Smooth muscle cell (in vitro differentiated cells): ENCODE measurements at regions not wholly inside any gene's neighbourhood (a gene's known extent, or its start where the extent isn't known, plus 50 kb on each side); places are given as distances from the start of the nearest gene placed in this dataset.

Experiments used
- DNase-seq: peaks from one replicate; lab custom pipeline; 2025; ENCODE audit not compliant: unreplicated experiment; lab: John Stamatoyannopoulos, UW
- H2AFZ ChIP-seq: fragments of 200-600 bp; sonication (generic); 2 replicates; pipeline ENCODE4 v1.6.0; 2016; ENCODE audit warnings: antibody characterized with exemption, low read depth, mild to moderate bottlenecking
- H3F3A ChIP-seq: fragments of 200-600 bp; sonication (generic); 2 replicates; pipeline ENCODE4 v1.6.0; 2017; ENCODE audit warnings: antibody characterized with exemption, low read depth
- H3K27ac ChIP-seq: fragments of 200-600 bp; sonication (generic); 2 replicates; pipeline ENCODE4 v1.5.1; 2016; ENCODE audit warnings: low read depth, mild to moderate bottlenecking
- H3K27me3 ChIP-seq: fragments of 200-600 bp; sonication (generic); 2 replicates; pipeline ENCODE4 v1.6.1; 2016; ENCODE audit warnings: low read depth, mild to moderate bottlenecking
- H3K36me3 ChIP-seq: fragments of 200-600 bp; sonication (generic); 2 replicates; pipeline ENCODE4 v1.5.1; 2016; ENCODE audit warnings: low read depth
- H3K4me1 ChIP-seq: fragments of 200-600 bp; sonication (generic); 2 replicates; pipeline ENCODE4 v1.5.1; 2016; ENCODE audit warnings: low read depth
- H3K4me2 ChIP-seq: fragments of 200-600 bp; sonication (generic); 2 replicates; pipeline ENCODE4 v1.6.0; 2016; ENCODE audit warnings: mild to moderate bottlenecking
- H3K4me3 ChIP-seq: fragments of 200-600 bp; sonication (generic); 2 replicates; pipeline ENCODE4 v1.5.1; 2016; ENCODE audit warnings: mild to moderate bottlenecking
- H3K79me2 ChIP-seq: fragments of 200-600 bp; sonication (generic); 2 replicates; pipeline ENCODE4 v1.6.0; 2016; ENCODE audit warnings: low read depth, mild to moderate bottlenecking
- H3K9ac ChIP-seq: fragments of 200-600 bp; sonication (generic); 2 replicates; pipeline ENCODE4 v1.6.0; 2016; ENCODE audit warnings: low read depth
- H3K9me3 ChIP-seq: fragments of 200-600 bp; sonication (generic); replicated peaks from 2 replicates; pipeline ENCODE4 v1.5.1; 2016; ENCODE audit warnings: low read depth
- H4K20me1 ChIP-seq: fragments of 200-600 bp; sonication (generic); 2 replicates; pipeline ENCODE4 v1.6.0; 2016; ENCODE audit warnings: low read depth
- CTCF ChIP-seq: fragments of 200-600 bp; sonication (generic); IDR thresholded peaks from 2 replicates; pipeline ENCODE4 v1.5.1; 2017; ENCODE audit warnings: borderline replicate concordance, mild to moderate bottlenecking, antibody characterized with exemption; ENCODE audit not compliant: insufficient read depth, poor library complexity, severe bottlenecking
- WGBS: methylation state at CpG from one replicate; pipeline ENCODE4 v1.1.7; 2016; ENCODE audit warnings: low lambda C conversion rate; 5-methylcytosine and 5-hydroxymethylcytosine counted together

GRCh38 chr5:40431734-40432133, 248.0 kb upstream of the PTGER4 start:
- H3K4me3 ChIP-seq, result no peak overlapping the region
- no peaks in the 10 kb centered on the region for H3F3A ChIP-seq
- H3K27me3 ChIP-seq, result no peaks in the 10 kb centered on the region
- H3K27ac ChIP-seq, result no peak overlapping the region
- no peak for DNase-seq
- no peak overlapping the region for H2AFZ ChIP-seq
- no peaks in the 10 kb centered on the region for H3K9me3 ChIP-seq
- no peak overlapping the region for H3K4me2 ChIP-seq
- TF ChIP-seq CTCF, result no peak
- H3K4me1 ChIP-seq, result no peaks in the 10 kb centered on the region
- H4K20me1 ChIP-seq, result no peaks in the 10 kb centered on the region
- H3K9ac ChIP-seq, result no peak overlapping the region
- no peaks in the 10 kb centered on the region for H3K36me3 ChIP-seq
- no peaks in the 10 kb centered on the region for H3K79me2 ChIP-seq
- WGBS, result 100% methylated on average over 1 of the region's 1 CpG

DNA sequence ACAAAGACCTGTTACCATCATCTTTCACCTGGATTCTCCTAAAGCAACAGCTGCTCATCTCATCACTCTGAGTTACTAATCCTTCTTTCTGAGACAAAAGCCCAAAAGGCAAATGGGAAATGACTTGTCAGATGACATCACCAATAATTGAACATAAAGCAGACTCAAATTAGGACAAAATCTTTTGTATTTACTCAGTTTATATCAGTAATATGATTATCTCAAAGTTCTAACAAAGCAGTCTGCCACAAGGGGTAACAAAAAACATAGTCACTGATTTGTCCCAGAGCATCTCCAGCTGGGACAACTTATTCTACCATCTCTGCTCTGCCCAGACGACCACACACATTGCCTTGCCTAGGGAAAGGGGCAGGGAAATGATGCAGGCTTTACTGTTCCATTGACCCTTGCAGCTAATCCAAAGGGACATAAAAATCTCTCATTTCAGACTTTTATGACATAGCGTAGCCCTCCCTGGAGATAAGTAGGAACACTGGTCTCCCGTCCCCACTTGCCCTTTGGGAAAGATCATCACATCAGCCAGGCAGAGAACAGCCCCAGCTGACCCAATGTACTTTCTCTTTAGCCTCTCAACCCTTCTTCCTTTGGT, 249.5 kb upstream of the PTGER4 start:
- DNase-seq, result no peak
- Histone ChIP-seq H3K4me1 (no peaks in the 10 kb centered on the region), H4K20me1 (no peaks in the 10 kb centered on the region), H3K36me3 (no peaks in the 10 kb centered on the region), H3F3A (no peaks in the 10 kb centered on the region), H2AFZ (no peak overlapping the region), H3K79me2 (no peaks in the 10 kb centered on the region), H3K9ac (no peak overlapping the region), H3K9me3 (no peaks in the 10 kb centered on the region), H3K27ac (peak overlapping the region; percentile 32), H3K4me3 (no peak overlapping the region), H3K27me3 (no peaks in the 10 kb centered on the region), H3K4me2 (no peak overlapping the region)
- no peak for TF ChIP-seq CTCF
- WGBS, result 54% methylated on average over 3 of the region's 3 CpGs

- Histone ChIP-seq H3K9ac (no peak overlapping the region), H3K4me1 (no peaks in the 10 kb centered on the region), H3K27ac (peak overlapping the region; percentile 32), H3K36me3 (no peaks in the 10 kb centered on the region), H3K79me2 (no peaks in the 10 kb centered on the region), H3K4me2 (no peak overlapping the region), H3K27me3 (no peaks in the 10 kb centered on the region), H3K4me3 (no peak overlapping the region), H3K9me3 (no peaks in the 10 kb centered on the region), H3F3A (no peaks in the 10 kb centered on the region), H4K20me1 (no peaks in the 10 kb centered on the region), H2AFZ (no peak overlapping the region)
- WGBS, result 62% methylated on average over 2 of the region's 2 CpGs
- TF ChIP-seq CTCF, result no peak
- no peak for DNase-seq
Measured at GRCh38 chr5:40429258-40430100, 250.2 kb upstream of the PTGER4 start.
